GM23248 (cell line): ENCODE measurements at regions not wholly inside any gene's neighbourhood (a gene's known extent, or its start where the extent isn't known, plus 50 kb on each side); places are given as distances from the start of the nearest gene placed in this dataset.

Experiments
- EZH2 ChIP-seq: fragments of 200-600 bp; sonication (generic); IDR thresholded peaks from 2 replicates; pipeline ENCODE4 v1.6.1; 2018; ENCODE audit warnings: antibody characterized with exemption, mild to moderate bottlenecking; ENCODE audit not compliant: insufficient read depth, poor library complexity, severe bottlenecking
- EZH2phosphoT487 ChIP-seq: fragments of 200-600 bp; sonication (generic); IDR thresholded peaks from 2 replicates; pipeline ENCODE4 v1.6.1; 2018; ENCODE audit warnings: antibody characterized with exemption, moderate library complexity, mild to moderate bottlenecking, low read depth; ENCODE audit not compliant: insufficient read depth

- TF ChIP-seq EZH2: no peak
- TF ChIP-seq EZH2phosphoT487: no peak
Observed at GRCh38 chr2:126378176-126378575, 277.8 kb upstream of the GYPC start.
